Stimulated activated effector memory CD8-positive, alpha-beta T cell treated with anti-CD3 and anti-CD28 coated beads, Interleukin-12 subunit alpha, Interleukin-12 subunit beta, amount 100 ng/mL, for 72 hours (primary cell): ENCODE measurements at regions not wholly inside any gene's neighbourhood (a gene's known extent, or its start where the extent isn't known, plus 50 kb on each side); places are given as distances from the start of the nearest gene placed in this dataset.

Source experiments
- ATAC-seq: fragments of 150-1000 bp; cut with Tn5 transposase; 2 replicates; pipeline ENCODE4 v1.10.0; 2021
- DNase-seq, 2 donors: peaks; one replicate each; pipeline ENCODE4 v3.0.0; 2021 to 2022; ENCODE audit warnings: low spot score in 2 of 2
- H3K27ac Mint-ChIP-seq: one replicate; pipeline ENCODE4 v1.8.0; 2022; ENCODE audit warnings: mild to moderate bottlenecking, mixed read lengths
- H3K36me3 Mint-ChIP-seq: one replicate; pipeline ENCODE4 v1.8.0; 2022; ENCODE audit warnings: mild to moderate bottlenecking, mixed read lengths
- H3K4me1 Mint-ChIP-seq: one replicate; pipeline ENCODE4 v1.8.0; 2022; ENCODE audit warnings: mixed read lengths
- H3K4me3 Mint-ChIP-seq: one replicate; pipeline ENCODE4 v1.8.0; 2022; ENCODE audit warnings: mild to moderate bottlenecking, mixed read lengths
- H3K9me3 Mint-ChIP-seq: one replicate; pipeline ENCODE4 v1.8.0; 2022; ENCODE audit warnings: mixed read lengths

DNA sequence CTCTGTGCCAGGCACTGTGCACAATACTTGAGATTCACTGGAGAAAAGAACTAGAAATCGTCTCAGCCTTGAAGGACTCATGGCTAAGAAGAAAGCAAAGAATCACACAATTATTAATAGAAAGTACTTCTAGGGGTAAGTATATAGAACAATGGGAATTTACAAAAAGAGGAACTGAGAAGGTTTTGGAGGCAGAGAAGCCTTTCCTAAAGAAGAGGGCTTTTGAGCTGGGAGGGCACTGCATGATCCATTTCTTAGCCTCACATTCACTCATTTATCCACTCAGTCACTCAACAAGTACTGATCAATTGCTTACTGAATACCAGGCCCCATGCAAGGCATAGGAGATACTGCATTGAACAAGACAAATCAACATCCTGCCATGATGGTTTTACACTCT is 113.5 kb downstream of the TMEM114 start:
- no peak overlapping the region for H3K4me3 Mint-ChIP-seq
- no peak for DNase-seq

DNA sequence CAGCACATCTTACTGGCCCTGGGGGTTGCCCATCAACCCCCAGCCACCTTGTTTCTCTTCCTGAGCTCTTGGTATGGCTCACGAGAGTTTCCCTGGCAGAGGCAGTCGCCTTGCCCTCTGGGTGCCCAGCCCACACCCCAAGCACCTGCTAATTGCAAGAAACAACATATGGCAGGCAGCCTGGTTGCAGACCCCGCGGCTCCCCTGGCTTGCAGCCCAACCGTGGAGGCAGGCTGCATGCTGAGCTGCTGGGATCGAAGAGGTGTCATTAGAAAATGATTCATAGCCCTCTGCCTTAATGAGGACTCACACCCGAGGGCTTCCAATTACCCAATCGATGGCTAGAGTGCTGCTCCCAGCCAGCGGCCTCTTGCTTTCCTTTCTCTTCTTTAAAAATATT is 115.7 kb downstream of the TMEM114 start:
- Mint-ChIP-seq H3K27ac (no peak overlapping the region), H3K4me3 (no peak overlapping the region), H3K4me1 (no peaks in the 10 kb centered on the region), H3K36me3 (no peaks in the 10 kb centered on the region), H3K9me3 (peaks cover 5% of the 10 kb centered on the region)
- no peak for DNase-seq
- ATAC-seq: no peak

More for the DNA sequence above, 113.5 kb downstream of the TMEM114 start:
- ATAC-seq: no peak
- Mint-ChIP-seq H3K4me1 (no peaks in the 10 kb centered on the region), H3K36me3 (no peaks in the 10 kb centered on the region), H3K27ac (no peak overlapping the region), H3K9me3 (peaks cover 5% of the 10 kb centered on the region)

DNA sequence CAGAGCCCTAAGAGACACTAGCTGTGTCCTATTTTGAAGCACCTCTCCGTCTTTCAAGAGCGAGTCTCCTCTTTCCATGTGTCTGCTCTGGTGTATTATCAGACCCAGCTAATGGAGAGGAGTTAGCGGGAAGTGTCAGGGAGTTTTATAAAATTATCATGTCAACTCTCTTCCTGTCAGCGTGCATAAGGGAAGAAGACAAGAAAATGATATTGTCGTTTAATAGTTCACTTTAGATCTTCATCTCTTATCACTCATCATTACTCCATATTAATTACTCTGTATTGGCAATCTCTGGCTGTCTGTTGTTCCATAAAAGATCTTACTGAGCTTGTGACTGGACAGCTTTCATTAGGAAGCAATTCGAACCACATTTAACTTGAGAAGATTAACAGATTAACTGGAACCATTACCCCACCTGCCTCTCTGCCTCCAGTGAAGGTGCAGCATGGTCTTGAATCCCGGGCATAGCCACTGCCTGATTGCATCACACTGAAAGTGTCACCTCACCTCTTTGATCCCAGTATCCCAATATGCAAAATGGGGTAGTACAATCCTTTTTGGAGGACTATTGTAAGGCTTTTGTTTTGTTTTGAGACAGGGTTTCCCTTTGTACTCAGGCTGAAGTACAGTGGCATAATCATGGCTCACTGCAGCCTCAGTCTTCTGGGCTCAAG is 121.1 kb downstream of the TMEM114 start:
- no peak overlapping the region for H3K27ac Mint-ChIP-seq
- ATAC-seq: no peak
- no peaks in the 10 kb centered on the region for H3K36me3 Mint-ChIP-seq
- H3K4me1 Mint-ChIP-seq: no peaks in the 10 kb centered on the region
- H3K4me3 Mint-ChIP-seq: no peak overlapping the region
- peaks cover 4% of the 10 kb centered on the region for H3K9me3 Mint-ChIP-seq
- no peak for DNase-seq

DNA sequence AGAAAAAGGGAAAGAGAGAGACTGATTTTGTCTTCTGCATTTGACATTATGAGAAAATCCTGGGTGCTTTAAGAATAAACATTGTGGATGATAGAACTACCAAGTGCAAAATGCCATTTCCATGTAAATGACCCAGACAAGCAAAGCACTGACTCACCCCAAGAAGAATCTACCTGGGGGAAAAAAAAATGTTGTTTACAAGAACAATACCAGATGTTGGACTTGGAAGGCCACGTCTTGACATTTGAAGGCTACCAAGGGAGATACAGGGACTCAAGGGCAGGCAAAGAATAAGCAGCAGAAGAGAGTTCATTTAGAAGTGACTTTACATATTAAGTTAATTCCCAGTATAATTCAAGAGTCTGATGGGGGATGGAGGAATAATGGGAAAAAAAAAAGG is 125.3 kb downstream of the TMEM114 start:
- ATAC-seq (no peak), DNase-seq (no peak)
- Mint-ChIP-seq H3K36me3 (no peaks in the 10 kb centered on the region), H3K4me3 (no peak overlapping the region), H3K9me3 (peaks cover 7% of the 10 kb centered on the region), H3K27ac (no peak overlapping the region), H3K4me1 (no peaks in the 10 kb centered on the region)

DNA sequence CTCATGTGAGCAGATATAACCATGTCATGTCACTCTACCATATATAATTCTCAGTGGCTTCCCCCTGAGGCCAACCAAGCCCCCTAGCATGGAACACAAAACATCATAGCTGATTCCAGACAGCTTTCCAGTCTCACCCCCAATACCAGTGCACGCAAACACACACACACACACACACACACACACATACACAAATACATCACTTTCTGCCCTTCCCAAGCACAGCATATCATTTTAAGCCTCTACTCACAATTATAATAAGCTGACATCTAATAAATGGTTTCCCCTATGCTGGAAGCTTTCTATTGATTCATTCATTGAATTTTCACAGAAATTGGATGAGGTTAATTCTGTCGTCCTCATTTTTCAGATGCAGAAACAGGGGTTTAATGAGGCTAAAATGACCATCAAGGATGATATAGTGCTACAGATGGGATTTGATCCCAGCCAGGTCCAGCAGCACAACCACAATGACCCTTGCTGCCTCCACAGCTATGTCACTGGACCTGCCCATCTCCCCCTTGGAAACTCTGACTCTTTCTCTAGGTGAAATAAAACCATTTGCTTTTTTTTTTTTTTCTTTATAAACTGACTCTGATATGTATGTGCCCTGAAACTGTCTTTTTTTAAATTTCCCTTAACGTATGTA is 131.1 kb downstream of the TMEM114 start:
- Mint-ChIP-seq H3K9me3 (peaks cover 4% of the 10 kb centered on the region), H3K36me3 (no peaks in the 10 kb centered on the region), H3K4me3 (no peak overlapping the region), H3K27ac (no peak overlapping the region), H3K4me1 (no peaks in the 10 kb centered on the region)
- DNase-seq (no peak), ATAC-seq (no peak)

DNA sequence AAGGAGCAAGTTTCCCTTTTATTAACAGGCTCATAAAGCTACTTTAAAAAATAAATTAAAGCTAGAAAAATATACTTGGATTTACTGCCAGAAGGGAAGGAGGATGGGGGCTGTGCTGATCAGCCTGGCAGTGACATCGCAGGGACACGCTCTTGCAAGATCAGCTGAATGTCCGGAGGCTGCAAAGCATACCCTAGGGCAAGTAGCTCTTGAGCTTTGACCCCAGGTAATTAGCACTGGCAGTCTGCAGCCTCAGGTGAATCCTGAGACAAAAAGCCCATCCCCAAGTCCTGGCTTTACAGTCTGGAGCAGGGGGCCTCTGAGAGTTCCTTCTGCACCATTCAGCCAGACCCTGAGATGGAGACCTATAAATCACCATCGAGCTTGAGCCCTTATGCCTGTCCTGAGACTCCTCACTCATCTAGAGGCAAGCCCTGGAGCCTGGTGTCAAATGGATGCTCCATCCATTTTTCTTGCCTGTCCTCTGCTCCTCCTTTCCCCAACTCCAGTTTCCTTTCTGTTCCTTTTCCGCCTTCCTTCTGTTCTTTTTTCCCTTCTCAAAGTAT is 131.7 kb downstream of the TMEM114 start:
- H3K36me3 Mint-ChIP-seq: no peaks in the 10 kb centered on the region
- H3K4me1 Mint-ChIP-seq: no peaks in the 10 kb centered on the region
- H3K4me3 Mint-ChIP-seq: no peak overlapping the region
- ATAC-seq (no peak), DNase-seq (no peak)
- no peak overlapping the region for H3K27ac Mint-ChIP-seq
- H3K9me3 Mint-ChIP-seq: peaks cover 4% of the 10 kb centered on the region

DNA sequence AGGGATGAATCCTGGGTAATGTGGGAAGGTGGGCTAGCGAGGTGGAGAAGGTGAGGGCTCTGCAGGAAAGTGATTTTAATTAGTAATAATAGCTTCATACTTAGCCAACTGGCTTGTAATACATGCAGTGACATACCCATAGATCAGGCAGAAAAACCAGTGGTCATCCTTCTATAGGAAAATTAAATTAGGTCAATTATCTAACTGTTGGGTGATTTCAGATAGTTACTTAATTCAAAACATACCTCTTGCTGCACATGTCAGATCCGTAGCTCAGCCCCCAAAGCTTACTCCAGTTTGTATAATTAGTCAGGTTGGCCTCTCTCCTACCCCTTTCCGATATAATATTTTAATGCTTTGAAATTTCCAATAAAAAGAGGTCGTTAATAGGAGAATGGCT is 137.0 kb downstream of the TMEM114 start:
- Mint-ChIP-seq H3K27ac (no peak overlapping the region), H3K4me3 (no peak overlapping the region), H3K4me1 (no peaks in the 10 kb centered on the region), H3K36me3 (no peaks in the 10 kb centered on the region), H3K9me3 (peaks cover 4% of the 10 kb centered on the region)
- DNase-seq (no peak), ATAC-seq (no peak)

DNA sequence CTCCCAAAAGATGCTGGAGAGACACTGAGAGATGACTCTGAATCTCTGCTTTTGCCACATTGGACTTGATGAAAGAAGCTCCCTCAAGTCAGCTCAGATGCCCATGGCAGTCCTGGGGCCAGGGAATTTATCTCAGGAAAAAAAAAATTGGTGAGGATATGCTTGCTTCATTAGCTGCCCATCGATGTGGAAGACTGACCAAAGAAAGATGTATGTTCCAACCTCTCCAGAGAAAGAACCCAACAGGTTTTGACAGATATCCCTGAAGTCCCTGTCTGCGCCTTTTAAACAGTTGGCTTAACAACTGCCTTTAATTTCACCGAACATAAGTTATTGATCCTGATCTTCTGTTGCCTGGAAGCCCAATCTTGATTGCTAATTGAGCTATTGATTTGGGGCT is 137.4 kb downstream of the TMEM114 start:
- no peak overlapping the region for H3K27ac Mint-ChIP-seq

DNA sequence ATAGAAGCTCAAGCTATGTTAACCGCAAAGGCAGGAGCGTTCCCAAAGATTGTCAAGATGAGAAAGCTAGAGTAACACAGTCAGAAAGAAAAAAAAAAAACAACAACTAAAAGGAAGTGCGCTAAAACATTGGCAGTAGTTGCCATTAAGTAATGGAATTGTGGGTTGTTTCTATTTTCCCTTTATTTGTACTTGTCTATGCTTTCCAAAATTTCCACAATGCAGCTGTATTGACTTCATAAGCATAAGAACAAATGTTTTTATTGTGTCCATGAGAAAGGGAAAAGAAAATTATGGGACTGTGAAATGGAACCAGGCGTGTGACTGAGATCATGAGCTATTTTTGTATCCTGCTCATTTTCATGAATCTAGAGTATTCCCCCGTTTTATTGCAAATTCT is 153.4 kb downstream of the TMEM114 start:
- no peak overlapping the region for H3K27ac Mint-ChIP-seq
- ATAC-seq (no peak), DNase-seq (no peak)
- H3K36me3 Mint-ChIP-seq: no peaks in the 10 kb centered on the region
- H3K4me3 Mint-ChIP-seq: no peak overlapping the region
- H3K9me3 Mint-ChIP-seq: peaks cover 6% of the 10 kb centered on the region
- H3K4me1 Mint-ChIP-seq: no peaks in the 10 kb centered on the region

More for the DNA sequence above, 137.4 kb downstream of the TMEM114 start:
- Mint-ChIP-seq H3K9me3 (peaks cover 4% of the 10 kb centered on the region), H3K4me1 (no peaks in the 10 kb centered on the region), H3K36me3 (no peaks in the 10 kb centered on the region), H3K4me3 (no peak overlapping the region)
- no peak for DNase-seq
- no peak for ATAC-seq

DNA sequence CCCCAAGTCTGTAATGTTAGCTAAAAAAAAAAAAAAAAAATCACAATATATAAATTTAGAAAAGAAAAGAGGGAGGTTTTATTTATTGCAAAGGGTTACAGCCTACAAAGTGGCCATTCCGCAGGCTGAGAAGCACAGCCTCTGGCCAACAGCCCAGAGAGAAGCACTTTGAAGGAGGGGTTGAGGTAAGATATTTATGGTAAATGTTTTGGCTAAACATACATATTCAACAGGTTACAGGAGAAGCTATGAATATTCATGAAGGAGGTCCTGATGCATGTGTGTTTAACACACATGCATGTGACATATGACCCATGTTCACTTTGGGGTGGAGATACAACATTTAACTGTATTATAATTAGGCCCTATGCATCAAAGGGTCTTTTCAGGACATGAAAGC is 158.5 kb downstream of the TMEM114 start:
- peaks cover 6% of the 10 kb centered on the region for H3K9me3 Mint-ChIP-seq
- DNase-seq: no peak

DNA sequence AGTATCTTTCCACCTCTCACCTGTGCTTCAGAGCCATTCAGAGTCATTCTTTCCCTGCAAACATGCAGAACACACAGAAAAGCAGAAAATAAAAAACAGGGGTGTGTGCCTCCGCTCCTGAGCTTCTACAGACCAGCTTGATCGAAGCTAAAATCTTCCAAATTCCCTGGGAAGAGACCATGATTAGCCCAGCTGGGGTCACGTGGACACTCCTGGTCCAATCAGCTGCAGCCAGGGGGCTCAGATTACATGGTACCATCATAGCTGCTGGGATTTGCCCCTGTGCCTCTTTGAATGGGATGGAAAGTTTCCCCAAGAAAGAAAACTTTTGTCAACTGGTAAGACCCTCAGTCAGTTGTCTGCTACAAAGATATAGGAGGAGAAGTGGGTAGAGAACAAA is 159.9 kb downstream of the TMEM114 start:
- H3K27ac Mint-ChIP-seq: no peak overlapping the region
- no peaks in the 10 kb centered on the region for H3K4me1 Mint-ChIP-seq
- no peaks in the 10 kb centered on the region for H3K36me3 Mint-ChIP-seq
- ATAC-seq: no peak
- no peak for DNase-seq
- peaks cover 6% of the 10 kb centered on the region for H3K9me3 Mint-ChIP-seq
- no peak overlapping the region for H3K4me3 Mint-ChIP-seq

More for the DNA sequence above, 158.5 kb downstream of the TMEM114 start:
- ATAC-seq: no peak
- Mint-ChIP-seq H3K4me3 (no peak overlapping the region), H3K36me3 (no peaks in the 10 kb centered on the region), H3K27ac (no peak overlapping the region), H3K4me1 (no peaks in the 10 kb centered on the region)

DNA sequence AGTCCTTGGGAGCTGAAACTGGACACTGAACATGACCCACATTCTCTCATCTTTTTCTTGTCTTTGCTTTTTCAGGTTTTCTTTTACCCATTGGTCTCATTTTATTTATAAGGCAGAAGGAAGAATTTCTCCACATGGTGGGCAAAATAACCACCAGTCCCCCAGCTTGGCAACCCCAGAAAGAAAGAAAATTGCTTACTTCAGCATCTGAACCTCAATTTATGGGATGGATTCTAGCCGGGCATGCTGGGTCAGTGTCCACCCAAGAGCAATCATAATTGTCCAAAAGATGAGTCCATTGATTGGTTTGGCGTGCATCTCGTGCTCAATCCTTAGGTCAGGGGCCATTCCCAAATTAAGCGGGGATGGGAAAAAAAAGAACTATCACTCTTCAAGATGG is 163.7 kb downstream of the TMEM114 start:
- Mint-ChIP-seq H3K9me3 (peaks cover 7% of the 10 kb centered on the region), H3K27ac (no peak overlapping the region), H3K4me1 (no peaks in the 10 kb centered on the region), H3K36me3 (no peaks in the 10 kb centered on the region), H3K4me3 (no peak overlapping the region)
- no peak for DNase-seq
- no peak for ATAC-seq

DNA sequence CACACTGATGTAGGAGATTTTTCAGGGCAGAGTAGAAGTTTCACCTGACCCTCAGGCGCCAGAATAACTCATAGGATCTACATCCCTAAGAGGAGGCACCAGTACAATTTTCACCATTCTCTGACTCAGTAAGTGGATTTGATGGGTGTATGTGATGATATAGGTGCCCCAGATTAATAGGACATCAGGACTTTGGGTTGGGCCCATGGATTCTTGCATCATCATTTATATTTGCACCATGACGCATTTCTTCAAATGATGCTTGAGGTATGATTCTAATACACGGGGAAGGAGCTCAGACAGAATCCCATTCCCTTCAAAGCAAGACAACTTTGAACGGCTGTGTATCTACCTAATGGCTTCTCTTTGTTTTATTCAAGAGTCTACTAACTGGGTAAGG is 173.2 kb downstream of the TMEM114 start:
- DNase-seq: no peak
- Mint-ChIP-seq H3K9me3 (peaks cover 7% of the 10 kb centered on the region), H3K36me3 (no peaks in the 10 kb centered on the region), H3K4me3 (no peak overlapping the region), H3K4me1 (no peaks in the 10 kb centered on the region), H3K27ac (no peak overlapping the region)
- no peak for ATAC-seq

DNA sequence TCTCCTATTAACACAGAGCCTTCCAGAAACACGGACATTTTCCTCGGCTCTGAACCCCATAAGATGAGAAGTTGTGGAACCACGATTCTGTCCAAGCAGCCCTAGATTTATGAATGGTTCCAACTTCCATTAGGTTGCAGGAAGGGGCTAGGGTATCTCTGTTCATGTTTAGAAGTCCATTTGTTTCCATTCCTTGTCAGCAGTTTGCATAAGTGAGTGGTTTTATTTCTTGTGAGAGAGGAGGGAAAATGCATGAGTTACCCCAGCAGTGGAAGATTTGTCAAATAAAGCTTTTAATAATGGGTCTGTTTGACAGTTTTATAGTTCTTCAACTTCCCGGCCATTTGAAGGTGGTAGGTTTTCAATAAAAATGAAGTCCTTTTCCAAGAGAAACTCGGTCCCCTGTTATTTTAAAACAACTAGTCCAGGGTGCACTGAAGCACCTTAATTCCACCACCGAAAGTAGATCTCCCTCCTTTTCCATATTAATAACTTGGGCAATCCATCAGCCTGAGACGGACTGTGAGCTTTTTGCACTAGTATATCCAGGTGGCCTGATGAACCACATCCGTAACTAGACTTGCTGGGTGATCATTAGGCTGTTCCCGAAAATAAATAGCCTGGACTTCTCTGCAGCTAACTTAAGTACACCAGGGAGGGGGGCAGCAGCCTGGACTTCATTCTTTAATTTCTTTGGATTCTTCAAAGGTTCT is 181.3 kb downstream of the TMEM114 start:
- no peaks in the 10 kb centered on the region for H3K36me3 Mint-ChIP-seq
- DNase-seq (no peak), ATAC-seq (no peak)
- peaks cover 20% of the 10 kb centered on the region for H3K9me3 Mint-ChIP-seq
- H3K4me3 Mint-ChIP-seq: no peak overlapping the region
- H3K4me1 Mint-ChIP-seq: no peaks in the 10 kb centered on the region
- no peak overlapping the region for H3K27ac Mint-ChIP-seq

DNA sequence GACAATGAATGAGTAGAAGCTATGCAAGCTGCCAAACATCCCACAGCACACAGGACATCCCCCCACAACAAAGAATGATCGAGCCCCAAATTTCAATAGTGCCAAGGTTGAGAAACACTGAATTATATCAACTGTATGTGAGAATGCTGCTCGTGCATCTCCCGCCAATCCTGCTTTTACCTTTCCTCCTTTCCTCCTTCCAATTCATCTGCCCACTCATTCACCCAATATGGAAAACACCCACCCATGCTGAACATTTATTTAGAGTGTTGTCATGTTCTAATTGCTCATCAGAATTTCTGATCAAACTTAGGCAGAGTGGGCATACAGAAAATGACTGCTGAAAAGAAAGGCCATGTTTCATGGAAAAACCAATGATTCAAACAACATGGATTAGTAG is 183.0 kb downstream of the TMEM114 start:
- H3K36me3 Mint-ChIP-seq: no peaks in the 10 kb centered on the region
- no peaks in the 10 kb centered on the region for H3K4me1 Mint-ChIP-seq
- H3K27ac Mint-ChIP-seq: no peak overlapping the region
- DNase-seq (no peak), ATAC-seq (no peak)
- H3K9me3 Mint-ChIP-seq: peaks cover 27% of the 10 kb centered on the region
- H3K4me3 Mint-ChIP-seq: no peak overlapping the region
